ENCODE measurements at regions not wholly inside any gene's neighbourhood (a gene's known extent, or its start where the extent isn't known, plus 50 kb on each side); places are given as distances from the start of the nearest gene placed in this dataset.

- no peak for TF ChIP-seq CTCF (conservative IDR thresholded peaks at IDR 0.05; ENCODE audit: low read depth, low read length)
- no peak for TF ChIP-seq EZH2 (IDR thresholded peaks at IDR 0.05; ENCODE audit: borderline replicate concordance, low read depth, low read length, poor library complexity, severe bottlenecking)
Observed at GRCh38 chr9:119652931-119653330, 283.7 kb upstream of the BRINP1 start.
